NT2/D1 (cell line): ENCODE measurements at regions not wholly inside any gene's neighbourhood (a gene's known extent, or its start where the extent isn't known, plus 50 kb on each side); places are given as distances from the start of the nearest gene placed in this dataset.
"Not testable (repeated sequence)": the region's sequence is repeated elsewhere in the genome, so short reads cannot be mapped to it uniquely, and the experiment has no call there.

Experiments used
- DNase-seq: peaks from one replicate; pipeline ENCODE4 v3.0.0-alpha.2; 2011; ENCODE audit warnings: low read depth, low spot score
- H3K27me3 ChIP-seq: 2 replicates; pipeline ENCODE4 v1.6.0; 2011; ENCODE audit warnings: mild to moderate bottlenecking; ENCODE audit not compliant: insufficient read length, insufficient read depth
- H3K36me3 ChIP-seq: 2 replicates; pipeline ENCODE4 v1.6.1; 2011; ENCODE audit warnings: mild to moderate bottlenecking, low read length, mixed read lengths; ENCODE audit not compliant: insufficient read depth, insufficient read length
- H3K4me1 ChIP-seq: 2 replicates; pipeline ENCODE4 v1.5.1; 2011; ENCODE audit not compliant: insufficient read depth, insufficient read length
- H3K4me3 ChIP-seq: 2 replicates; pipeline ENCODE4 v1.5.1; 2011; ENCODE audit warnings: low read depth; ENCODE audit not compliant: insufficient read length
- H3K9ac ChIP-seq: 2 replicates; pipeline ENCODE4 v1.6.0; 2011; ENCODE audit warnings: low read depth; ENCODE audit not compliant: insufficient read length
- H3K9me3 ChIP-seq: 2 replicates; pipeline ENCODE4 v1.5.1; 2011; ENCODE audit warnings: mild to moderate bottlenecking, low read length; ENCODE audit not compliant: insufficient read depth
- SUZ12 ChIP-seq: IDR thresholded peaks from 2 replicates; pipeline ENCODE4 v1.6.1; 2011; ENCODE audit not compliant: insufficient read length, insufficient read depth; ENCODE audit errors: extremely low read depth
- YY1 ChIP-seq: IDR thresholded peaks from 2 replicates; pipeline ENCODE4 v1.6.1; 2011; ENCODE audit not compliant: insufficient read length, insufficient read depth
- ZNF274 ChIP-seq: IDR thresholded peaks from 2 replicates; pipeline ENCODE4 v1.6.1; 2011; ENCODE audit warnings: mild to moderate bottlenecking, low read depth, low read length

GRCh38 chr9:3656224-3656623 is 130.4 kb upstream of the RFX3 start:
- Histone ChIP-seq H3K36me3 (no peaks in the 10 kb centered on the region), H3K9me3 (no peaks in the 10 kb centered on the region), H3K9ac (no peak overlapping the region), H3K4me3 (no peak overlapping the region), H3K27me3 (no peaks in the 10 kb centered on the region), H3K4me1 (no peaks in the 10 kb centered on the region)
- no peak for DNase-seq
- TF ChIP-seq SUZ12 = no peak
- TF ChIP-seq ZNF274 = no peak
- TF ChIP-seq YY1 = no peak

GRCh38 chr9:3650994-3651622 is 125.3 kb upstream of the RFX3 start:
- Histone ChIP-seq H3K9me3 (no peaks in the 10 kb centered on the region), H3K27me3 (no peaks in the 10 kb centered on the region), H3K4me3 (no peak overlapping the region), H3K4me1 (no peaks in the 10 kb centered on the region), H3K9ac (no peak overlapping the region), H3K36me3 (no peaks in the 10 kb centered on the region)
- no peak for DNase-seq
- TF ChIP-seq ZNF274 (no peak), YY1 (no peak), SUZ12 (no peak)

GRCh38 chr9:3648722-3649246 is 123.0 kb upstream of the RFX3 start:
- TF ChIP-seq SUZ12 = no peak
- TF ChIP-seq YY1 = no peak
- no peak for TF ChIP-seq ZNF274
- Histone ChIP-seq H3K9me3 (no peaks in the 10 kb centered on the region), H3K27me3 (no peaks in the 10 kb centered on the region), H3K9ac (no peak overlapping the region), H3K4me3 (no peak overlapping the region), H3K4me1 (no peaks in the 10 kb centered on the region), H3K36me3 (no peaks in the 10 kb centered on the region)
- DNase-seq = no peak

- Histone ChIP-seq H3K36me3 (no peaks in the 10 kb centered on the region), H3K4me3 (no peak overlapping the region), H3K9me3 (no peaks in the 10 kb centered on the region), H3K4me1 (no peaks in the 10 kb centered on the region), H3K27me3 (no peaks in the 10 kb centered on the region), H3K9ac (no peak overlapping the region)
- TF ChIP-seq ZNF274 (no peak), SUZ12 (no peak), YY1 (no peak)
- DNase-seq = no peak
Measured at GRCh38 chr9:3648266-3648665, 122.5 kb upstream of the RFX3 start.

- Histone ChIP-seq H3K9me3 (no peaks in the 10 kb centered on the region), H3K27me3 (no peaks in the 10 kb centered on the region), H3K9ac (no peak overlapping the region), H3K4me3 (no peak overlapping the region), H3K4me1 (no peaks in the 10 kb centered on the region), H3K36me3 (no peaks in the 10 kb centered on the region)
- DNase-seq = no peak
- TF ChIP-seq ZNF274 (no peak), YY1 (no peak), SUZ12 (no peak)
Measured at GRCh38 chr9:3647652-3648051, 121.9 kb upstream of the RFX3 start.

GRCh38 chr9:3646226-3646625 is 120.4 kb upstream of the RFX3 start:
- DNase-seq = no peak
- no peaks in the 10 kb centered on the region for H3K27me3 ChIP-seq
- no peak for TF ChIP-seq YY1
- no peak for TF ChIP-seq SUZ12
- no peak for TF ChIP-seq ZNF274
- H3K9ac ChIP-seq = no peak overlapping the region
- no peaks in the 10 kb centered on the region for H3K36me3 ChIP-seq
- no peak overlapping the region for H3K4me3 ChIP-seq
- no peaks in the 10 kb centered on the region for H3K9me3 ChIP-seq
- no peaks in the 10 kb centered on the region for H3K4me1 ChIP-seq

- not testable (repeated sequence) for H3K4me1 ChIP-seq, DNase-seq
Measured at GRCh38 chr9:3642075-3642474, 116.3 kb upstream of the RFX3 start.

More at GRCh38 chr9:3642075-3642474, 116.3 kb upstream of the RFX3 start:
- not testable (repeated sequence) for H3K9ac ChIP-seq, H3K4me3 ChIP-seq, H3K9me3 ChIP-seq, H3K36me3 ChIP-seq, H3K27me3 ChIP-seq
